ENCODE measurements at regions not wholly inside any gene's neighbourhood (a gene's known extent, or its start where the extent isn't known, plus 50 kb on each side); places are given as distances from the start of the nearest gene placed in this dataset.

DNA sequence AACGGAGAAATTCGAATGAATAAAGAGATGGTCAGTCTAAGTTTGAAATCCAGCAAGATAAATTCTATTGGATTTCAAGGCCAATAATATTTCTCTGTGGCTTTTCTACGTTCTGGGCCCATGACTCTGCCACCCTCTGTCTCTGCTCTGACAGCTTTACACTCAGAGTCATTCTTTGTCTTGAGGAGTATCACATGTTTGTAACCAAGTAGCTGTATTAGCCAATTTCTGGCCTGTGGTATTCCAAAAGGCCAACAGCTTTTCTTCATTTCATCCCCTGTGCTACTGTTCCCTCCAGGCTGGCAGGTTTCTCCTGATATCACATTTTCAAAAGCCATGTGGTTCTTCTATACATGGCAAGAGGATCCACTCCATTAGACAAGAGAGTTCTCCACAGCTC lies 324.1 kb upstream of the CNTN4 start:
- Mint-ChIP-seq H3K4me1 (no peaks in the 10 kb centered on the region), H3K36me3 (no peaks in the 10 kb centered on the region), H3K9me3 (peaks cover 0 to 10% (median 3%) of the 10 kb centered on the region in 8 donors), H3K27ac (no peak overlapping the region), H3K4me3 (no peak overlapping the region), H3K27me3 (no peaks in the 10 kb centered on the region)
- intact Hi-C loops (cut with micrococcal nuclease) = no loop called here
- H3K36me3 ChIP-seq (ENCODE audit: insufficient read depth, low read length) = no peaks in the 10 kb centered on the region
- H3K9me3 ChIP-seq (ENCODE audit: control insufficient read depth in 1 of 2, low read length in 2 of 2) = no peaks in the 10 kb centered on the region
- ChIA-PET CTCF (ENCODE audit: partially characterized antibody) (no interaction called here), POLR2A (ENCODE audit: partially characterized antibody) (no interaction called here)
- no peak for DNase-seq
- H3K27me3 ChIP-seq (ENCODE audit: insufficient read depth, low read length) = no peaks in the 10 kb centered on the region
- H3K27ac ChIP-seq (ENCODE audit: low read depth, low read length) = no peak overlapping the region
- no peaks in the 10 kb centered on the region for H3K4me1 ChIP-seq (ENCODE audit: insufficient read depth, low read length)
- no peak overlapping the region for H3K4me3 ChIP-seq (ENCODE audit: low read length in 2 of 2)

DNA sequence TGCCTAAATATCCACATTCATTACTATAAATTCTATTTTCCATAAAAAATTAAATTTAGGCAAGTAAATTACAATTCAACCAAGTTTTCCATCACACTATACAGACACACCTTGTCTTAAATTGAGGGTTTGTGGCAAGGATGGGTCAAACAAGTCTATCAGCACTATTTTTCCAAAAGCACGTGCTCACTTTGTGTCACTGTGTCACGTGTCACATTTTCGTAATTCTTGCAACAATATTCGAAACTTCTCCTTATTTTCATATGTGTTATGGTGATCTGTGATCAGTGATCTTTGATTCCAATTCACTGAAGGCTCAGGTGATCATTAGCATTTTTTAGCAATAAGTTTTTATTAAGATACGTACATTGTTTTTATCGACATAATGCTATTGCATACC lies 323.3 kb upstream of the CNTN4 start:
- CTCF ChIA-PET (ENCODE audit: partially characterized antibody) = no interaction called here
- Mint-ChIP-seq H3K4me3 (no peak overlapping the region), H3K9me3 (peaks cover 0 to 10% (median 3%) of the 10 kb centered on the region in 8 donors)

DNA sequence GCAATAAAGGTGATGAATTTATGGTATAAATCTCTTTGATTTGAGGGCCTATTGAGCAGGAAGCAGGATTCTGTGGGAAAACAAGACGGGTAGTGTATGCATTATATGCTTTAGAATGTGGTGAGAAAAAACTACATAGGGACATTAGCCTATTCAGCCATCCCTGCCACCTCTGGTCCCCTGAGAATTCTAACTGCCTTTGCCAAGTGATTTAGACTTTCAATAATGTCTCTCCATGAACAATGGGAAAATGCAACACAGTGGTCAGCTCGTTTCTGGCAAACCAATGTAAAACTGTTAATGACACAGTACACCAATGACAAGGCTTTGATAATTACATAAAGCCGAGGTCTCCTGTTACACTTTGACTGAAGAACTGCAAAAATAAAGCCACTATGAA lies 314.7 kb upstream of the CNTN4 start:
- no peaks in the 10 kb centered on the region for H3K27me3 ChIP-seq (ENCODE audit: insufficient read depth, low read length)
- POLR2A ChIA-PET (ENCODE audit: partially characterized antibody) = no interaction called here
- no peak overlapping the region for H3K27ac ChIP-seq (ENCODE audit: low read depth, low read length)
- intact Hi-C loops (cut with micrococcal nuclease) = no loop called here
- Mint-ChIP-seq H3K4me1 (no peaks in the 10 kb centered on the region), H3K27me3 (no peaks in the 10 kb centered on the region), H3K27ac (no peak overlapping the region), H3K9me3 (peaks cover 0 to 3% (median 0%) of the 10 kb centered on the region in 8 donors), H3K4me3 (no peak overlapping the region), H3K36me3 (no peaks in the 10 kb centered on the region)
- CTCF ChIA-PET (ENCODE audit: partially characterized antibody) = no interaction called here
- no peaks in the 10 kb centered on the region for H3K9me3 ChIP-seq (ENCODE audit: control insufficient read depth in 1 of 2, low read length in 2 of 2)
- DNase-seq = no peak
- no peak overlapping the region for H3K4me3 ChIP-seq (ENCODE audit: low read length in 2 of 2)
- no peaks in the 10 kb centered on the region for H3K36me3 ChIP-seq (ENCODE audit: insufficient read depth, low read length)
- no peaks in the 10 kb centered on the region for H3K4me1 ChIP-seq (ENCODE audit: insufficient read depth, low read length)

More for the DNA sequence above, 323.3 kb upstream of the CNTN4 start:
- Mint-ChIP-seq H3K27ac (no peak overlapping the region), H3K36me3 (no peaks in the 10 kb centered on the region), H3K4me1 (no peaks in the 10 kb centered on the region), H3K27me3 (no peaks in the 10 kb centered on the region)
- Histone ChIP-seq H3K4me3 (ENCODE audit: low read length in 2 of 2) (no peak overlapping the region), H3K9me3 (ENCODE audit: control insufficient read depth in 1 of 2, low read length in 2 of 2) (no peaks in the 10 kb centered on the region), H3K4me1 (ENCODE audit: insufficient read depth, low read length) (no peaks in the 10 kb centered on the region), H3K27ac (ENCODE audit: low read depth, low read length) (no peak overlapping the region), H3K27me3 (ENCODE audit: insufficient read depth, low read length) (no peaks in the 10 kb centered on the region), H3K36me3 (ENCODE audit: insufficient read depth, low read length) (no peaks in the 10 kb centered on the region)
- no peak for DNase-seq
- intact Hi-C loops (cut with micrococcal nuclease) = no loop called here
- POLR2A ChIA-PET (ENCODE audit: partially characterized antibody) = no interaction called here

DNA sequence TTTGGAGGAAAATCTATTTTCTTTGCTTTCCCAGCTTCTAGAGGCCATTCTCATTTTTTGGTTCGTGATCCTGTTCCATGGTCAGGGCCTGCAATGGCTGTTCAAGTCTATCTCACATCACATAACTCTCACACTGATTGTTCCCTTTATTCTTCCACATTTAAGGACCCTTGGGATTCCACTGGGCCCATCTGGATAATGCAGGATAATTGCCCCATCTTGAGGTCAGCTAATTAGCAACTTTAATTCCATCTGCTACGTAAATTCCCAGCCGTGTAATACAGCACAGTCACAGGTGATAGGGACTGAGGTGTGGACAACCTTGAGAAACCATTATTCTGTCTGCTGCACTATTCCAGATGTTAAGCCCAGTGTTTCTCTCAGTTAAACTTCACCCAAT lies 311.6 kb upstream of the CNTN4 start:
- Mint-ChIP-seq H3K36me3 (no peaks in the 10 kb centered on the region), H3K27me3 (no peaks in the 10 kb centered on the region), H3K4me3 (no peak overlapping the region), H3K9me3 (peaks cover 0 to 7% (median 1%) of the 10 kb centered on the region in 8 donors), H3K27ac (no peak overlapping the region), H3K4me1 (no peaks in the 10 kb centered on the region)
- no peak for DNase-seq
- POLR2A ChIA-PET (ENCODE audit: partially characterized antibody) = interaction anchor here (0.5 kb wide), 1 partner anchor 1630 kb away, joined by 3 read pairs; no protein-coding TSS in a partner anchor
- H3K4me3 ChIP-seq (ENCODE audit: low read length in 2 of 2) = no peak overlapping the region
- intact Hi-C loops (cut with micrococcal nuclease) = no loop called here
- no peaks in the 10 kb centered on the region for H3K9me3 ChIP-seq (ENCODE audit: control insufficient read depth in 1 of 2, low read length in 2 of 2)
- no peaks in the 10 kb centered on the region for H3K27me3 ChIP-seq (ENCODE audit: insufficient read depth, low read length)
- no peaks in the 10 kb centered on the region for H3K4me1 ChIP-seq (ENCODE audit: insufficient read depth, low read length)
- CTCF ChIA-PET (ENCODE audit: partially characterized antibody) = no interaction called here
- no peaks in the 10 kb centered on the region for H3K36me3 ChIP-seq (ENCODE audit: insufficient read depth, low read length)
- H3K27ac ChIP-seq (ENCODE audit: low read depth, low read length) = no peak overlapping the region

DNA sequence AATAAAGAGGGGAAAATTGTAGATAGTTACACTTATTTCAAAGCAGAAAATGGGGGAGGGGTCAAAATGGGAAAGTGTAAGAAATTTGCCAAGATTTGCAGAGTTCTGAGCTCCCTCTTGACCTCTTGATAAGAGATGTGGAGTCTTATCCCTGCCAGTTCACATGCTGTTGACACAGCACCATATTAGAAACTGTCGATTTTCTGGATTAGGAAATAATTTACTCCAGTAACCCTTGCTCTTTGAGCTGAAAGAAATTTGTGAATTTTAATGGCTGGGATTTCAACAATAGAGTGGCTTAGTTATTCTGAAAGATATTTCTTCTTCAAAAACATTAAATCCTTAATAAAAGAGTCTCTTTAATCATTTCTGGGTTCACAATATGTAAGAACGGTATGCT lies 306.2 kb upstream of the CNTN4 start:
- no peak overlapping the region for H3K27ac ChIP-seq (ENCODE audit: low read depth, low read length)
- Mint-ChIP-seq H3K4me3 (no peak overlapping the region), H3K36me3 (no peaks in the 10 kb centered on the region), H3K27ac (no peak overlapping the region), H3K9me3 (peaks cover 0 to 9% (median 2%) of the 10 kb centered on the region in 8 donors), H3K4me1 (no peaks in the 10 kb centered on the region), H3K27me3 (no peaks in the 10 kb centered on the region)
- H3K4me3 ChIP-seq (ENCODE audit: low read length in 2 of 2) = no peak overlapping the region
- H3K4me1 ChIP-seq (ENCODE audit: insufficient read depth, low read length) = no peaks in the 10 kb centered on the region
- no peak for DNase-seq
- intact Hi-C loops (cut with micrococcal nuclease) = no loop called here
- H3K36me3 ChIP-seq (ENCODE audit: insufficient read depth, low read length) = no peaks in the 10 kb centered on the region
- H3K9me3 ChIP-seq (ENCODE audit: control insufficient read depth in 1 of 2, low read length in 2 of 2) = no peaks in the 10 kb centered on the region
- no peaks in the 10 kb centered on the region for H3K27me3 ChIP-seq (ENCODE audit: insufficient read depth, low read length)
- ChIA-PET CTCF (ENCODE audit: partially characterized antibody) (no interaction called here), POLR2A (ENCODE audit: partially characterized antibody) (no interaction called here)

DNA sequence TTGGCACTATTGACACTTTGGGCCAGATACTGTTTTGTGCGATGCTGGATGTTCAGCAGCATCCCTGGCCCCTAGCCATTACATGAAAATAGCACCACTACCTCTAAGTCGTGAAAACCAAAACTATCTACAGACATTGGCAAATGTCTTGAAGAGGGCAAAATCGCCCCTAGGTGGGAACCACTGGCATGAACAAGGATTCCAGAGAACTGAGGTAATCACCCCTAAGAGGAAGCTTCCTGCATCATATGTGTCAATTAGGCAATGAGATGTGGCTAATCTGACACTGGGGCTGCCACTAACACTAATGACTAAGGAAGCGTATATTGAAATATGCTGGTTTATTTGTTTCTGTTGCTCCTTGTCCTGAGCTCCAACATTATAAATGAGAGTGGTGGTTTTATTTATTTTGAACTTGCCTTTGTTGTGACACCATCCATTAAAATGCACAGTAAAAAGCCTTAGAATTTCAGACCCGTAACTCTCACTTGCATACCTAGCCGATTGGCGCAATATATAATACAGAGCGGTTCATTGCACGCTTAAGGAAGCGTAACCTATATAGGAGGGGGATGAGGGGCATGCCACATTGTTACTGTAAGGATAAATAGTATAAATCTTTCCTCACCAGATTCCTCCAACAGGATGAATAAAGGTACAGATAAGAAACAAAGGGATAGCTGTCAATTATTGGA lies 299.8 kb upstream of the CNTN4 start:
- Mint-ChIP-seq H3K27me3 (no peaks in the 10 kb centered on the region), H3K4me3 (no peak overlapping the region), H3K4me1 (no peaks in the 10 kb centered on the region), H3K9me3 (peaks cover 0 to 5% (median 3%) of the 10 kb centered on the region in 8 donors), H3K36me3 (no peaks in the 10 kb centered on the region), H3K27ac (no peak overlapping the region)
- Histone ChIP-seq H3K4me3 (ENCODE audit: low read length in 2 of 2) (no peak overlapping the region), H3K36me3 (ENCODE audit: insufficient read depth, low read length) (no peaks in the 10 kb centered on the region), H3K4me1 (ENCODE audit: insufficient read depth, low read length) (no peaks in the 10 kb centered on the region), H3K27ac (ENCODE audit: low read depth, low read length) (no peak overlapping the region), H3K27me3 (ENCODE audit: insufficient read depth, low read length) (no peaks in the 10 kb centered on the region), H3K9me3 (ENCODE audit: control insufficient read depth in 1 of 2, low read length in 2 of 2) (no peaks in the 10 kb centered on the region)
- DNase-seq = no peak
- CTCF ChIA-PET (ENCODE audit: partially characterized antibody) = no interaction called here
- POLR2A ChIA-PET (ENCODE audit: partially characterized antibody) = no interaction called here
- intact Hi-C loops (cut with micrococcal nuclease) = no loop called here

DNA sequence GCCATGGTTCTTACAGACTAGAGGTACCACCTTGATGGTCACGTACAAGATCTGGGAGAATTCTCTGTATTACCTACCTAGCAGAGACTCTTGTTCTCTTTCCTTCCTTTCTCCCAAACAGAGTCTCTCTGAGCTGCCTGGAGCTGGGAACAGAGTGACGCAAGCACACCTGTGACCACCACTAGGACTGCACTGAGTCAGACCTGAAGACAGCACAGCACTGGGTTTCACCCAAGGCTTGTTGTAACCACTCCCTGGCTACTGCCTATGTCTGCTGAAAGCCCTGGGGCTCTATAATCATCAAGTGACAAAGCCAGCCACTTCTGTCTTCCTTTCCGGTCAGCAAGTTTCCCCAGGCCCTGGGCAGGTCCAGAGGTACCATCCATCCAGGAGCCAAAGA lies 293.3 kb upstream of the CNTN4 start:
- H3K4me1 ChIP-seq (ENCODE audit: insufficient read depth, low read length) = no peaks in the 10 kb centered on the region
- no peak for DNase-seq
- no peaks in the 10 kb centered on the region for H3K36me3 Mint-ChIP-seq
- H3K27ac Mint-ChIP-seq = no peak overlapping the region
- H3K9me3 ChIP-seq (ENCODE audit: control insufficient read depth in 1 of 2, low read length in 2 of 2) = peaks cover 0 to 3% of the 10 kb centered on the region in 2 donors
- ChIA-PET POLR2A (ENCODE audit: partially characterized antibody) (no interaction called here), CTCF (ENCODE audit: partially characterized antibody) (no interaction called here)
- no peak overlapping the region for H3K4me3 Mint-ChIP-seq
- no peaks in the 10 kb centered on the region for H3K4me1 Mint-ChIP-seq
- H3K4me3 ChIP-seq (ENCODE audit: low read length in 2 of 2) = no peak overlapping the region
- H3K27me3 ChIP-seq (ENCODE audit: insufficient read depth, low read length) = no peaks in the 10 kb centered on the region
- intact Hi-C loops (cut with micrococcal nuclease) = no loop called here
- H3K27me3 Mint-ChIP-seq = no peaks in the 10 kb centered on the region
- H3K9me3 Mint-ChIP-seq = peaks cover 2 to 35% (median 15%) of the 10 kb centered on the region in 8 donors
- H3K27ac ChIP-seq (ENCODE audit: low read depth, low read length) = no peak overlapping the region
- no peaks in the 10 kb centered on the region for H3K36me3 ChIP-seq (ENCODE audit: insufficient read depth, low read length)

DNA sequence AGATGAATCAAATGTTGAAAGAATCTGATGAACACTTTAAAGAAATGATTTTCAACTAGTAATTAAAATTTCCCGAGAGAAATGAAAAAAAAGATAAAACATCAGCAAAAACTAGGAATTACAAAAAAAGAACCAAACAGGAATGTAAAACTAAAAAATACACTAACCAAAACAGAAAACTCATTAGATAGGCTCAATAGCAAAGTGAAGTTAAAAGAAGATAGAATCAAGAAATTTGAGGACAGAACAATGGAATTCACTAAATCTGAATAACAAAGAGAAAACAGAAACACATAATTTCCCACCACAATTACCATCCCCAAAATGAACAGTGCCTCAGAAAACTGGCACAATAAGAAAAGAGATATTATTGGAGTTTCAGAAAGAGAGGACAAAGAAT lies 290.1 kb upstream of the CNTN4 start:
- peaks cover 4 to 36% (median 19%) of the 10 kb centered on the region in 8 donors for H3K9me3 Mint-ChIP-seq
- intact Hi-C loops (cut with micrococcal nuclease) = no loop called here
- Histone ChIP-seq H3K27me3 (ENCODE audit: insufficient read depth, low read length) (no peaks in the 10 kb centered on the region), H3K4me3 (ENCODE audit: low read length in 2 of 2) (no peak overlapping the region), H3K9me3 (ENCODE audit: control insufficient read depth in 1 of 2, low read length in 2 of 2) (peaks cover 0 to 3% of the 10 kb centered on the region in 2 donors), H3K4me1 (ENCODE audit: insufficient read depth, low read length) (no peaks in the 10 kb centered on the region), H3K27ac (ENCODE audit: low read depth, low read length) (no peak overlapping the region), H3K36me3 (ENCODE audit: insufficient read depth, low read length) (no peaks in the 10 kb centered on the region)
- no peak for DNase-seq
- H3K4me1 Mint-ChIP-seq = no peaks in the 10 kb centered on the region
- no peaks in the 10 kb centered on the region for H3K27me3 Mint-ChIP-seq
- no peak overlapping the region for H3K27ac Mint-ChIP-seq
- no peaks in the 10 kb centered on the region for H3K36me3 Mint-ChIP-seq
- POLR2A ChIA-PET (ENCODE audit: partially characterized antibody) = no interaction called here
- no peak overlapping the region for H3K4me3 Mint-ChIP-seq
- CTCF ChIA-PET (ENCODE audit: partially characterized antibody) = no interaction called here
